Endothelial cell of umbilical vein (primary cell): ENCODE measurements at regions not wholly inside any gene's neighbourhood (a gene's known extent, or its start where the extent isn't known, plus 50 kb on each side); places are given as distances from the start of the nearest gene placed in this dataset.

Experiments used
- BruUV-seq: library from RNA; stranded (reverse); fragments of 400-500 nt; replicated peaks from 2 replicates; lab custom pipeline; 2021; lab: Mats Ljungman, UMichigan
- CTCF ChIA-PET: fragments of 300-600, 350-600 bp; sonication (Branson Sonifier 250); formaldehyde crosslinking; loops from one replicate; lab custom pipeline; 2021; ENCODE audit warnings: antibody characterized with exemption, inconsistent platforms; lab: Charles Lee
- POLR2A ChIA-PET: fragments of 300-600, 350-600 bp; sonication (Branson Sonifier 250); formaldehyde crosslinking; loops from one replicate; lab custom pipeline; 2021; ENCODE audit warnings: antibody characterized with exemption, inconsistent platforms; lab: Charles Lee
- DNase-seq: peaks from one replicate; pipeline ENCODE4 v3.0.0-alpha.2; 2011; ENCODE audit warnings: low read depth, low spot score
- FAIRE-seq: peaks from 2 replicates; lab custom pipeline; 2011; peaks lifted over from hg19 to GRCh38; lab: Jason Lieb, UNC
- H2AFZ ChIP-seq: 2 replicates; pipeline ENCODE4 v1.6.0; 2012; ENCODE audit warnings: low read depth, low read length, control low read depth, inconsistent platforms
- H3K27ac ChIP-seq: 2 replicates; pipeline ENCODE4 v1.5.1; 2011; ENCODE audit warnings: low read depth, mild to moderate bottlenecking, control low read depth, low read length, moderate library complexity; ENCODE audit not compliant: insufficient read depth
- H3K27me3 ChIP-seq, 2 experiments: 2 replicates each; pipeline versions ENCODE4 v1.6.0 to v1.6.1; 2011; ENCODE audit warnings: low read length in 2 of 2, mixed read lengths in 1 of 2; ENCODE audit not compliant: control insufficient read depth in 2 of 2, insufficient read depth in 2 of 2
- H3K36me3 ChIP-seq, 2 experiments: 2 replicates in 1 of 2; 3 replicates in 1 of 2; pipeline ENCODE4 v1.5.1; 2011; ENCODE audit warnings: low read length in 2 of 2, mild to moderate bottlenecking in 1 of 2, moderate library complexity in 1 of 2; ENCODE audit not compliant: control insufficient read depth in 2 of 2, insufficient read depth in 2 of 2; ENCODE audit errors: extremely low read depth in 1 of 2
- H3K4me1 ChIP-seq: 3 replicates; pipeline ENCODE4 v1.5.1; 2011; ENCODE audit warnings: mild to moderate bottlenecking, low read length; ENCODE audit not compliant: control insufficient read depth, insufficient read depth; ENCODE audit errors: extremely low read depth
- H3K4me2 ChIP-seq: 2 replicates; pipeline ENCODE4 v1.6.1; 2011; ENCODE audit warnings: low read length, control low read depth, mixed read lengths; ENCODE audit not compliant: insufficient read depth
- H3K4me3 ChIP-seq, 3 experiments: fragments of 200-600 bp in 1 of 3; sonication (generic), shearing (Covaris generic) in 1 of 3; replicated peaks in 1 of 3; 2 replicates each; pipeline ENCODE4 v1.5.1; 2011 to 2016; ENCODE audit warnings: control low read depth in 3 of 3, low read length in 3 of 3, mild to moderate bottlenecking in 2 of 3, inconsistent platforms in 1 of 3, low read depth in 1 of 3, moderate library complexity in 1 of 3; ENCODE audit not compliant: insufficient read depth in 1 of 3
- H3K79me2 ChIP-seq: 2 replicates; pipeline ENCODE4 v1.6.0; 2012; ENCODE audit warnings: low read length, inconsistent platforms; ENCODE audit not compliant: control insufficient read depth, insufficient read depth
- H3K9ac ChIP-seq: replicated peaks from 2 replicates; pipeline ENCODE3; 2011; ENCODE audit warnings: low read length, control low read depth; ENCODE audit not compliant: insufficient read depth; ENCODE audit errors: extremely low read depth
- H3K9me1 ChIP-seq: replicated peaks from 3 replicates; pipeline ENCODE4 v1.6.0; 2011; ENCODE audit warnings: mild to moderate bottlenecking, low read length; ENCODE audit not compliant: control insufficient read depth, insufficient read depth; ENCODE audit errors: extremely low read depth
- H3K9me3 ChIP-seq: replicated peaks from 2 replicates; pipeline ENCODE4 v1.5.1; 2012; ENCODE audit warnings: low read length, inconsistent platforms; ENCODE audit not compliant: control insufficient read depth, insufficient read depth
- H4K20me1 ChIP-seq: replicated peaks from 2 replicates; pipeline ENCODE3; 2011; ENCODE audit warnings: mild to moderate bottlenecking, low read length; ENCODE audit not compliant: control insufficient read depth, insufficient read depth; ENCODE audit errors: extremely low read depth
- CTCF ChIP-seq, 2 donors: IDR thresholded peaks; 1 replicate in 1 of 2; 2 replicates in 1 of 2; pipeline ENCODE4 v1.5.1; 2011; ENCODE audit warnings: low read length in 2 of 2, mild to moderate bottlenecking in 2 of 2, moderate library complexity in 2 of 2, control low read depth in 1 of 2, inconsistent platforms in 1 of 2, low read depth in 1 of 2; ENCODE audit not compliant: insufficient read depth in 1 of 2; ENCODE audit errors: extremely low read depth in 1 of 2
- EZH2 ChIP-seq: IDR thresholded peaks from 2 replicates; pipeline ENCODE4 v1.6.1; 2012; ENCODE audit warnings: borderline replicate concordance, low read depth, mild to moderate bottlenecking, moderate library complexity, low read length, inconsistent platforms; ENCODE audit not compliant: severe bottlenecking
- FOS ChIP-seq: IDR thresholded peaks from 2 replicates; pipeline ENCODE4 v1.6.1; 2011; ENCODE audit warnings: mild to moderate bottlenecking, low read length, moderate library complexity, borderline replicate concordance; ENCODE audit not compliant: insufficient read depth
- GATA2 ChIP-seq: IDR thresholded peaks from 2 replicates; pipeline ENCODE4 v1.7.0; 2011; ENCODE audit warnings: low read depth, mild to moderate bottlenecking, moderate library complexity, mixed read lengths, low read length; ENCODE audit not compliant: insufficient read length, insufficient read depth
- JUN ChIP-seq: IDR thresholded peaks from 2 replicates; pipeline ENCODE4 v1.6.1; 2011; ENCODE audit warnings: borderline replicate concordance, low read depth; ENCODE audit not compliant: insufficient read length, insufficient read depth
- MAX ChIP-seq: IDR thresholded peaks from 2 replicates; pipeline ENCODE4 v1.6.1; 2011; ENCODE audit not compliant: insufficient read depth, insufficient read length
- MYC ChIP-seq: IDR thresholded peaks from one replicate; pipeline ENCODE4 v1.6.1; 2011; ENCODE audit warnings: mild to moderate bottlenecking, low read depth, low read length
- POLR2A ChIP-seq: IDR thresholded peaks from 2 replicates; pipeline ENCODE4 v1.6.1; 2012; ENCODE audit warnings: low read depth, mild to moderate bottlenecking, control low read depth, low read length
- POLR2AphosphoS5 ChIP-seq: IDR thresholded peaks from 2 replicates; pipeline ENCODE4 v1.6.1; 2012; ENCODE audit warnings: low read depth, mild to moderate bottlenecking, control low read depth, low read length, moderate library complexity; ENCODE audit not compliant: insufficient read depth
- dilution Hi-C: fragments of 300-500 bp; cut with MboI; formaldehyde crosslinking; loops from one replicate; pipeline ENCODE4 v1.15.0; 2019; ENCODE audit warnings: low sequenced_read_pairs; ENCODE audit not compliant: extremely low pct_ligation_motif_present
- intact Hi-C: fragments of 100-400 bp; cut with micrococcal nuclease; formaldehyde crosslinking; loops from one replicate; pipeline ENCODE4 v1.10.0; 2022

GRCh38 chr4:115331241-115331640, 217.8 kb upstream of the NDST4 start:
- H3K27ac ChIP-seq, result no peak overlapping the region
- BruUV-seq, result no TSS peak
- dilution Hi-C loops, result no loop called here
- no peak overlapping the region for H2AFZ ChIP-seq
- H3K9ac ChIP-seq, result no peak overlapping the region
- intact Hi-C loops, result no loop called here
- H3K4me1 ChIP-seq, result no peaks in the 10 kb centered on the region
- H3K79me2 ChIP-seq, result no peaks in the 10 kb centered on the region
- ChIA-PET POLR2A (no interaction called here), CTCF (no interaction called here)
- no peak overlapping the region for H3K4me2 ChIP-seq
- TF ChIP-seq GATA2 (no peak), POLR2A (no peak), MAX (no peak), POLR2AphosphoS5 (no peak), CTCF (IDR thresholded peaks at IDR 0.05; ENCODE audit: extremely low read depth in 1 of 2, insufficient read depth in 1 of 2, low read depth in 1 of 2, low read length in 2 of 2) (no peak), EZH2 (no peak), JUN (no peak), MYC (no peak), FOS (no peak)
- no peaks in the 10 kb centered on the region for H3K9me1 ChIP-seq
- FAIRE-seq (no peak), DNase-seq (no peak)
- H3K36me3 ChIP-seq, result no peaks in the 10 kb centered on the region
- no peaks in the 10 kb centered on the region for H3K9me3 ChIP-seq
- no peak overlapping the region for H3K4me3 ChIP-seq
- H4K20me1 ChIP-seq, result no peaks in the 10 kb centered on the region
- no peaks in the 10 kb centered on the region for H3K27me3 ChIP-seq
